H1 (cell line): ENCODE measurements at regions not wholly inside any gene's neighbourhood (a gene's known extent, or its start where the extent isn't known, plus 50 kb on each side); places are given as distances from the start of the nearest gene placed in this dataset.
A peak's percentile ranks its signal among the peaks of the same experiment; 100 is the strongest.
"Not testable (repeated sequence)": the region's sequence is repeated elsewhere in the genome, so short reads cannot be mapped to it uniquely, and the experiment has no call there.

Experiments
- CTCF ChIA-PET: fragments of 300-600 bp; sonication (Branson Sonifier 250); formaldehyde crosslinking; loops from one replicate; lab custom pipeline; 2021; ENCODE audit not compliant: partially characterized antibody; lab: Charles Lee
- POLR2A ChIA-PET: fragments of 300-600 bp; sonication (Branson Sonifier 250); formaldehyde crosslinking; loops from one replicate; lab custom pipeline; 2021; ENCODE audit warnings: inconsistent platforms; ENCODE audit not compliant: partially characterized antibody; lab: Charles Lee
- DNase-seq, 2 experiments: peaks; one replicate each; pipeline versions ENCODE4 v3.0.0 to v3.0.0-alpha.2; 2010 to 2022; ENCODE audit warnings: low spot score in 2 of 2, low read depth in 1 of 2, mixed read lengths in 1 of 2
- FAIRE-seq: peaks from 2 replicates; lab custom pipeline; 2011; peaks lifted over from hg19 to GRCh38; lab: Jason Lieb, UNC
- H2AFZ ChIP-seq: 2 replicates; pipeline ENCODE4 v1.8.1; 2012; ENCODE audit warnings: low read length, inconsistent platforms
- H2AK5ac ChIP-seq: 2 replicates; pipeline ENCODE4 v1.6.1; 2013; ENCODE audit warnings: low read depth, low read length
- H2BK120ac ChIP-seq: replicated peaks from 2 replicates; pipeline ENCODE3; 2013; ENCODE audit warnings: low read depth, low read length, inconsistent platforms
- H2BK12ac ChIP-seq: 2 replicates; pipeline ENCODE4 v1.6.1; 2013; ENCODE audit warnings: low read depth, low read length
- H2BK15ac ChIP-seq: 2 replicates; pipeline ENCODE4 v1.6.1; 2013; ENCODE audit warnings: low read length
- H2BK20ac ChIP-seq: 2 replicates; pipeline ENCODE4 v1.6.1; 2013; ENCODE audit warnings: low read length
- H2BK5ac ChIP-seq: 2 replicates; pipeline ENCODE4 v1.6.1; 2013; ENCODE audit warnings: low read depth, low read length
- H3K14ac ChIP-seq: 2 replicates; pipeline ENCODE4 v1.6.1; 2013; ENCODE audit warnings: inconsistent platforms; ENCODE audit not compliant: insufficient read length
- H3K18ac ChIP-seq: 2 replicates; pipeline ENCODE4 v1.6.1; 2013; ENCODE audit warnings: low read length; ENCODE audit errors: extremely low read depth
- H3K23ac ChIP-seq: 2 replicates; pipeline ENCODE4 v1.6.1; 2013; ENCODE audit warnings: inconsistent platforms; ENCODE audit not compliant: insufficient read length
- H3K23me2 ChIP-seq: 2 replicates; pipeline ENCODE4 v1.6.1; 2013; ENCODE audit warnings: low read depth, low read length
- H3K27ac ChIP-seq: 2 replicates; pipeline ENCODE4 v1.6.1; 2011; ENCODE audit warnings: low read depth, low read length, inconsistent platforms
- H3K27me3 ChIP-seq, 4 experiments: replicated peaks in 1 of 4; 1 replicate in 1 of 4; 2 replicates in 3 of 4; pipeline versions ENCODE4 v1.6.1 to v1.8.1; 2011 to 2013; ENCODE audit warnings: low read length in 3 of 4, mild to moderate bottlenecking in 3 of 4, inconsistent platforms in 2 of 4, mixed read lengths in 2 of 4, moderate library complexity in 1 of 4; ENCODE audit not compliant: control insufficient read depth in 3 of 4, insufficient read depth in 3 of 4; ENCODE audit errors: extremely low read depth in 1 of 4
- H3K36me3 ChIP-seq, 4 experiments: 2 replicates each; pipeline versions ENCODE4 v1.6.1 to v1.8.1; 2011 to 2013; ENCODE audit warnings: mild to moderate bottlenecking in 4 of 4, low read length in 3 of 4, moderate library complexity in 2 of 4, control low read depth in 1 of 4, inconsistent platforms in 1 of 4; ENCODE audit not compliant: insufficient read depth in 4 of 4, control insufficient read depth in 2 of 4
- H3K4ac ChIP-seq: replicated peaks from 2 replicates; pipeline ENCODE3; 2013; ENCODE audit warnings: low read length, low read depth, mixed read lengths, inconsistent platforms; ENCODE audit not compliant: insufficient read length
- H3K4me1 ChIP-seq, 4 experiments: replicated peaks in 1 of 4; 1 replicate in 1 of 4; 2 replicates in 3 of 4; pipeline versions ENCODE4 v1.6.1 to v1.8.1; 2011 to 2013; ENCODE audit warnings: low read length in 3 of 4, inconsistent platforms in 2 of 4, mixed read lengths in 1 of 4; ENCODE audit not compliant: insufficient read depth in 4 of 4, control insufficient read depth in 3 of 4
- H3K4me2 ChIP-seq, 2 experiments: 2 replicates each; pipeline versions ENCODE4 v1.6.1 to v1.8.1; 2011 to 2013; ENCODE audit warnings: low read depth in 2 of 2, low read length in 2 of 2, control low read depth in 1 of 2, inconsistent platforms in 1 of 2, mild to moderate bottlenecking in 1 of 2; ENCODE audit not compliant: insufficient read depth in 1 of 2
- H3K4me3 ChIP-seq, 4 experiments: fragments of 200-600, 300-600 bp in 1 of 4; sonication (generic), shearing (Covaris generic), sonication (Bioruptor Twin) in 1 of 4; 2 replicates each; pipeline versions ENCODE4 v1.5.1 to v1.8.1; 2011 to 2016; ENCODE audit warnings: low read length in 4 of 4, low read depth in 3 of 4, control low read depth in 2 of 4, inconsistent platforms in 2 of 4, mild to moderate bottlenecking in 2 of 4, mixed read lengths in 1 of 4, moderate library complexity in 1 of 4; ENCODE audit not compliant: insufficient read depth in 2 of 4; ENCODE audit errors: extremely low read depth in 1 of 4
- H3K56ac ChIP-seq: replicated peaks from 2 replicates; pipeline ENCODE3; 2013; ENCODE audit warnings: low read depth, mild to moderate bottlenecking, mixed read lengths, low read length, inconsistent platforms; ENCODE audit not compliant: insufficient read length
- H3K79me1 ChIP-seq: 2 replicates; pipeline ENCODE4 v1.6.1; 2013; ENCODE audit warnings: low read depth, low read length, control low read depth
- H3K79me2 ChIP-seq, 2 experiments: 2 replicates each; pipeline versions ENCODE4 v1.6.1 to v1.8.1; 2012 to 2013; ENCODE audit warnings: low read length in 2 of 2, mild to moderate bottlenecking in 2 of 2, inconsistent platforms in 1 of 2; ENCODE audit not compliant: insufficient read depth in 2 of 2, control insufficient read depth in 1 of 2
- H3K9ac ChIP-seq, 4 experiments: replicated peaks in 1 of 4; 1 replicate in 1 of 4; 2 replicates in 3 of 4; pipeline versions ENCODE4 v1.6.1 to v1.8.1; 2011 to 2013; ENCODE audit warnings: low read depth in 3 of 4, low read length in 3 of 4, control low read depth in 2 of 4, mild to moderate bottlenecking in 2 of 4, moderate library complexity in 2 of 4, inconsistent platforms in 1 of 4; ENCODE audit errors: extremely low read depth in 1 of 4
- H3K9me3 ChIP-seq, 2 experiments: 2 replicates each; pipeline versions ENCODE4 v1.6.1 to v1.8.1; 2012 to 2013; ENCODE audit warnings: mild to moderate bottlenecking in 2 of 2, moderate library complexity in 2 of 2, control low read depth in 1 of 2, inconsistent platforms in 1 of 2, low read depth in 1 of 2, low read length in 1 of 2, mixed read lengths in 1 of 2; ENCODE audit not compliant: insufficient read depth in 2 of 2
- H4K20me1 ChIP-seq, 2 experiments: replicated peaks in 1 of 2; 2 replicates each; pipeline versions ENCODE3 to v1.8.1; 2011 to 2013; ENCODE audit warnings: inconsistent platforms in 2 of 2, low read length in 2 of 2, mild to moderate bottlenecking in 1 of 2; ENCODE audit not compliant: insufficient read depth in 2 of 2, control insufficient read depth in 1 of 2
- H4K5ac ChIP-seq: 2 replicates; pipeline ENCODE4 v1.6.1; 2013; ENCODE audit warnings: low read length, low read depth, mixed read lengths, inconsistent platforms; ENCODE audit not compliant: insufficient read length
- H4K8ac ChIP-seq: 2 replicates; pipeline ENCODE4 v1.8.0; 2013; ENCODE audit warnings: mild to moderate bottlenecking, moderate library complexity, low read length, inconsistent platforms; ENCODE audit not compliant: insufficient read depth; ENCODE audit errors: extremely low read depth
- H4K91ac ChIP-seq: replicated peaks from 2 replicates; pipeline ENCODE3; 2013; ENCODE audit warnings: low read length, mixed read lengths, inconsistent platforms; ENCODE audit not compliant: insufficient read length
- GABPA ChIP-seq: IDR thresholded peaks from 2 replicates; pipeline ENCODE4 v1.6.1; 2011; ENCODE audit warnings: mild to moderate bottlenecking, low read length, moderate library complexity, borderline replicate concordance; ENCODE audit not compliant: insufficient read depth
- POU5F1 ChIP-seq: IDR thresholded peaks from 2 replicates; pipeline ENCODE4 v1.6.1; 2011; ENCODE audit warnings: low read depth, mild to moderate bottlenecking, low read length, moderate library complexity
- SIRT6 ChIP-seq: IDR thresholded peaks from one replicate; pipeline ENCODE4 v1.7.1; 2012; ENCODE audit warnings: low read length, inconsistent platforms
- SP1 ChIP-seq: IDR thresholded peaks from 2 replicates; pipeline ENCODE4 v1.6.1; 2011; ENCODE audit warnings: low read depth, low read length
- SRF ChIP-seq: IDR thresholded peaks from 2 replicates; pipeline ENCODE4 v1.6.1; 2011; ENCODE audit warnings: mild to moderate bottlenecking, low read depth, low read length, moderate library complexity
- TEAD4 ChIP-seq: IDR thresholded peaks from 2 replicates; pipeline ENCODE4 v1.6.1; 2012; ENCODE audit warnings: low read depth, low read length, inconsistent platforms, mixed read lengths
- WGBS, 2 experiments: shearing (Covaris generic) in 1 of 2; methylation state at CpG; one replicate each; pipeline versions ENCODE4 v1.1.6 to v1.1.7; 2013 to 2015; ENCODE audit warnings: low lambda C conversion rate in 2 of 2, mixed read lengths in 2 of 2, inconsistent platforms in 1 of 2, low coverage in 1 of 2, missing lambda C conversion rate in 1 of 2; ENCODE audit not compliant: insufficient replicate concordance in 2 of 2, insufficient coverage in 1 of 2, insufficient read length in 1 of 2; ENCODE audit errors: extremely low coverage in 1 of 2, missing lambda C conversion rate in 1 of 2; 5-methylcytosine and 5-hydroxymethylcytosine counted together

- no peak for TF ChIP-seq GABPA
- TF ChIP-seq SP1: no peak
- TF ChIP-seq TEAD4: no peak
- TF ChIP-seq SIRT6: no peak
- TF ChIP-seq POU5F1: no peak
- no peak for TF ChIP-seq SRF
Observed at GRCh38 chrX:7993873-7994272, 66.7 kb upstream of the PNPLA4 start (continued).

GRCh38 chrX:7988013-7988759 is 61.0 kb upstream of the PNPLA4 start:
- H2BK20ac ChIP-seq, H3K9ac ChIP-seq, H3K4me2 ChIP-seq, H4K20me1 ChIP-seq, H3K14ac ChIP-seq, H2BK5ac ChIP-seq, DNase-seq, H3K4me1 ChIP-seq, H3K23me2 ChIP-seq, H3K23ac ChIP-seq, H3K27ac ChIP-seq, H3K4me3 ChIP-seq, H3K36me3 ChIP-seq, H3K79me1 ChIP-seq, H4K91ac ChIP-seq, H2AK5ac ChIP-seq, H4K5ac ChIP-seq, POLR2A ChIA-PET, H2BK12ac ChIP-seq, H3K79me2 ChIP-seq, H3K56ac ChIP-seq, H4K8ac ChIP-seq, H2BK15ac ChIP-seq, CTCF ChIA-PET, H3K4ac ChIP-seq, H2BK120ac ChIP-seq, H2AFZ ChIP-seq, H3K27me3 ChIP-seq, H3K9me3 ChIP-seq, H3K18ac ChIP-seq: not testable (repeated sequence)
- FAIRE-seq: peak; percentile 92
- WGBS, 2 experiments: 93% methylated on average over 4 of the region's 6 CpGs; no CpG with 5 or more reads in 1 of the 2 experiments
